SK-N-DZ (cell line): ENCODE measurements at regions not wholly inside any gene's neighbourhood (a gene's known extent, or its start where the extent isn't known, plus 50 kb on each side); places are given as distances from the start of the nearest gene placed in this dataset.
"Not testable (repeated sequence)": the region's sequence is repeated elsewhere in the genome, so short reads cannot be mapped to it uniquely, and the experiment has no call there.

Experiments used
- DNase-seq: peaks from one replicate; pipeline ENCODE4 v3.0.0-alpha.2; 2015; ENCODE audit warnings: low spot score

DNA sequence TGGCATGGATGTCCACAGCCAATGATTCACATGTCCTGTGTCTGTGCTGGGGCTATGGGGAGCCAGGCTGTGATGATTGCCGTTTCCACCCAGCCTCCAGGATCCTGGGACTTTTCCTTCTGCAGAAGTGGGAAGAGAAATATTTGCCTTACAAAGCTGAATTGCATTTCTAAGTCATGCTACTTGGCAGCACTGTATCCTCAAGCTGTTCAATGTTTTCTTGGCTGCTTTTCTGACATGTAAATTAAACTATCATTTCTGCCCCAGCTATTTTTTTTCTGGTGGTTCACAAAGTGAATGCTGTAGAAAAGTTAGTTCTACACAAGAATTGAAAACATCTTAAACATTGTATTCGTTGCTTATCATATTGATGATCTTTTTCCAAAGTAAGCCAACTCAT is 51.9 kb upstream of the TCERG1L start:
- DNase-seq: no peak

DNA sequence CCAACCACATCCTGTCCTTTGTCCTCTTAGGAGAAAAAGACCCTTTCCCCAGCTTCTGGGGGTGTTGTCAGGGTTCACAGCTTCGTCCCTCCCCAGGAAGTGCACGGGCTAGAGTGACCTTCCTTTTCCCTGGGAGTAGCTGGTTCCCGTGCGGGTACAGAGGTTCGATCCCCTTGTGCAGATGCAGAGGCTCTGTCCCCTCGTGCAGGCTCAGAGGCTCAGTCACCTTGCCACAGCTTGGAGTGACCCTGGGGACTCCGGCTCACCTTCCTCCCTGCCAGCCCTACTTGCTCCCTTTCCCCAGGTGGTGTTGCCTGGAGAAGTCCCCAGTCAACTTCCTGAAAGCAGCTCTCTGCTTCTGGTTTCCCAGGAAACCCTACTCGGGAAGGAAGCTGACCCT is 60.0 kb upstream of the TCERG1L start:
- DNase-seq: no peak

DNA sequence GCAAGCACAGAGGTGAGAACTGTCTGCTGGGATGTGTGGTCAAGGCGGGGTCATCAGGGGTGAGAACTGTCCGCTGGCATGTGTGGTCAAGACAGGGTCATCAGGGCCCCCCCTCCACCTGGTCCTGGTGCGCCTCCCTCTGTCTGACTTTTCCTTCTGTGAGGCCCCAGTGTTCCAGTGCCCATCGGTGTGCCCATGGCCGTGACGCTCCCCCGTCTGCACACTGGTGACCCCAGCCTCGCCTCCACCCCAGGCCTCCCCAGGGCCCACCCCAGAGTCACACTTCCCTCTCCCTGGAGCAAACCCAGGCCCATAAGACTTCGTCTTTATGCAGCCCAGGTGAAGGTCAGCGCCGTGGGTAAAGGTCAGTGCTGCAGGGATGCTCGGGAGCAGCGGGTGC is 70.1 kb upstream of the TCERG1L start:
- no peak for DNase-seq

DNA sequence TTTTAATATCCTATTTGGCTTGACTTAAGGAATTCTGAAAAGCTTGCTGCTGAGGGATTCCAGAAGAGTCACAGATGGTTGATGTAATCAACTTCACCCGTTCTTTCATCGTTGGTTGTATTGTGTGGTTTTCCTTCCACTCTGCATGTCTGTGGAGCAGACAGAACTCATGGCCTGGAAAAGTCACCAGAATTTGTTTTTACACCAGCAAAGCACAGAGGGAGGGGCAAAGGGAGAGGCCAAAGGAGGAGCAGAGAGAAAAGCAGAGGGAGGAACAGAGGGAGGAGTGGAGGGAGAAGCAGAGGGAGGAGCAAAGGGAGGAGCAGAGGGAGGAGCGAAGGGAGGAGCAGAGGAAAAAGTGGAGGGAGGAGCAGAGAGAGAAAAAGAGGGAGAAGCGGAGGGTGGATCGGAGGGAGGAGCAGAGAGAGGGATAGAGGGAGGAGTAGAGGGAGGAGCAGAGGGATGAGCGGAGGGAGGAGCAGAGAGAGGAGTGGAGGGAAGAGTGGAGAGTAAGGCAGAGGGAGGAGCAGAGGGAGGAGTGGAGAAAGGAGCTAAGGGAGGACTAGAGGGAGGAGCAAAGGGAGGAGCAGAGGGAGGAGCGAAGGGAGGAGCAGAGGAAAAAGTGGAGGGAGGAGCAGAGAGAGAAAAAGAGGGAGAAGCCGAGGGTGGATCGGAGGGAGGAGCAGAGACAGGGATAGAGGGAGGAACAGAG is 73.8 kb upstream of the TCERG1L start:
- not testable (repeated sequence) for DNase-seq

DNA sequence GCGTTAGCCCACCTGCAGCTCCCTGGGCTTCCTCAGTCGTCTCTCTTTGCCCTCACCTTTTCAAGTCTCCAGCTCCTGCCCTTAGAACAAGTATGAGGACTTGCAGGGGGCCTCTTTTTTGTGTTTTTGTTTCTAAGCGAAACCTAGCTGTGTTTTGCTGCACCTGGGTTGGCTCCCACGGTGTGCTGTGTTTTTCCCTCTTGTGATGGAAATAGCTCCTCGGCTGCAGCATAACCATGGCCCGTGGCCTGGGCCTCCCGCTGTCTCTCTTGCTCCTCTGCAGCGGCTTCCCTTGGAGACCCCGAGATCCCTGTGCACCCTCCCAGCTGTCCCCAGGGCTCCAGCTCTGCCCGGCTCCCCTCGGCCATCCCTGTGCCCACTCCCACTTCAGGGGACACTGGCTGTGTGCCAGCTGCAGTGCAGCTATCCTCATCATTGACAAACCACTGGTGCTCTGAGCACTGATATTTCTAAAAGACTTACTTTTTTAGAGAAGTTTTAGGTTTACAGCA is 75.6 kb upstream of the TCERG1L start:
- no peak for DNase-seq

DNA sequence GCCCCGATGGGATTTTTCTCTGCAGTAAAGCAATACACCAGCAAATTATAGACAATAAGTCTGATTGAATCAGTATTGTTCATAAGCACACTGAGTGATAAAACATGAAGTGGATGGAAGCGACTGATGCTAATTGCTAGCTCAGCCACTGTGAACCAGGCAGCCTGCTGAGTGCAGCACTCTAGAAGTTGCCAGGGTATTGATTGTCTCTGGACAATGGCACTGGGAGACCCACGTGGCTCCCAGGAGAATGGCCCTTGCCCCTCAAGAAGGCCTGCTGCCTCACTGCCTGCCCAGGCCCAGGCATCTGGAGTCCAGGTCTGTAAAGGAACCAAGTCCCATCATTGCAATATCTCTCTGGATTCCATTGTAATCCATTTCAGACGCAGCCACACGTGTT is 80.4 kb upstream of the TCERG1L start:
- no peak for DNase-seq

DNA sequence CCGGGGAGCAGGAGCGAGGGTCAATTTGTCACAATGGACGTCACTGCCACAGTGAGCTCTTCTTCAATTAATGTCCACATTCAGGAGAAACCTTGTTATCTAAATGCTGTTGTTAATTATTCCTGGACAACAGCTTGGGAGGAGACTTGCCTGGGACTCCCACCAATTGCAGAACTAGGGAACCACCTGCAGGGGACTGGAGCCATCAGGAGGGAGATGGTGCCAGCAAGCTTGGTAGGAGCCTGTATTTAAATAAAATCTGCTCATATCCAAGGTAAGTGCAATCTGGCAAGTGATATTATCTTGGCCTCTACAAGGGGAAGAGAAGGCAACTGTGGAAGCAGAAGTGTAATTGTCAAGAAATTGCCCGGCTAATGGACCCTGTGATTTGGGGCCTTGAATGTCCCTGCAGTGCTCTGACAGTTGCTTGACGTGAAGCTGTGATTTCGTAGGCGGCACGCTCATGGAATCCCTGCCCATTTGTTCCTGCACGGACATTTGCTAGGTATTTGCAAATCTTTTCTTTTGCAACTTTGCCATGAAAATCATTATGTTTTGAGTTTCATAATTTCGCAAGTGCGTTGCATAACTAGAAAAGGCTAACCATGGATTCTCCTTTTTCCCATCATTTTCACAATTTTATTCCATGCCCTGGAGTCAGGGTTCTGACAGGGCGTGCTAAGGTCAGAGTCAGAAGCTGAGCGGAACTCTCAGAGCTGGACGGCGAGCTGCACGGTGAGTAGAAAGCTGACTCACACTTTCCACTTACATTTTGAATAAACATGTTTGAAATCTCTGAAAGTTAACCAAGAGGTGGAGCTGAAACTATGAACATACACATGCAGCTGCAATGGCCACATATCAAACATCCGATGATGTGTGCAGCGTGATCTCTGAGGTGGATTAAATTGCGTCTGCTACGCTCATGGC is 84.9 kb upstream of the TCERG1L start:
- no peak for DNase-seq

DNA sequence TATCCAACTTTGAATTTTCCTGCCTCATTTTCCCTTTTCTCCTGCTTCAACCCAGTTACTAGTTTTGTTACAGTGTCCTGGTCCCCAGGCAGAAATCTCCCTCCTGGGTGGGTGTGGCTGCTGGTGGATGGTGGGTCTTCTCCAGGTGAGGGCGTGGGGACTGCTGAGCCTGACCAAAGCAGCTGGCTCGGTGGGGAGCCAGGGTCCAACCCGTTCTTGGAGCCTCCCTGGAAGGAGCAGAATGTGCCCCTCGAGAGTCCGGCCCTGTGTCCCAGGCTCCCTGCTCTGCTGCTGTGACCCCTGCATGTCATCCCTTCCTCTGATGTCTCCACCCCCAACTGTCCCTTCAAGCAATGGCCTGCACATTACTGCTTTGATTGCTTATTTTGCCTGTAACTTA is 86.6 kb upstream of the TCERG1L start:
- DNase-seq: no peak

DNA sequence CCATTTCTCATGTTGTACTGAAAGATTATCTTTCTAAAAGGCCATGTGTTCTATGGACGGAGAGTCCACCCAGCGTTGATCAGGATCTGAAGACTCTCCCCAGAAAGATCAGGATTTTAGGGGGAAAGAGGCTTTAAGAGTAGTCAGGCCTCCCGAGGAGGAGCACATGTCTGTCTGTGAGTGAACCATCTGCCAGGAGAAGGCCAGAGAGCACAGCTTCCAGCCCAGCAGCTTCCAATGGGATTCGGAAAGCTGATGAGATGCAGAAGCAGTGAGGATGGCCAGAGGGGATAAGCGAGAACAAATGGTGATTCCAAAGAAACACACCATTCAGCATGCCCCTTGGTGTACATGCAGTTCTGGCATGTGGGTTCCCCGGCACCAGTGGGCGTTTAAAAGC is 88.5 kb upstream of the TCERG1L start:
- no peak for DNase-seq

DNA sequence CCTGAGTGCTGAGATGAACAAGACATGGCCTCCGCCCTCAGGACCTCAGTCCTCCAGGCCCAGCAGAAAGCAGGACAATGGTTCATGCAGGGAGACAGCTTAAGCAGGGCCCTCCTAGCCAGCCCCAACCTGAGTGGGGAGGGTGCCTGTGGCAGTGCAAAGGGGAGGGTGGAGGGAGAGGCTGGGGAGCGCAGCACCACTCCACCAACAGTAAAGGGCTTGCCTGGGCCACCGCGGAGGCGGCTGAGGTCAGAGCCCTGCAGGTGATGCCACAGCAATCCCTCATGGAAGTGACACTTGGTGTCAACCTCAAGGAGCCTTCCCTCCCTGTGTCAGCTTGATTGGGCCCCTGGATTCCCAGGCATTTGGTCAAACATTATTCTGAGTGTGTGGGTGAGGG is 89.0 kb upstream of the TCERG1L start:
- no peak for DNase-seq

DNA sequence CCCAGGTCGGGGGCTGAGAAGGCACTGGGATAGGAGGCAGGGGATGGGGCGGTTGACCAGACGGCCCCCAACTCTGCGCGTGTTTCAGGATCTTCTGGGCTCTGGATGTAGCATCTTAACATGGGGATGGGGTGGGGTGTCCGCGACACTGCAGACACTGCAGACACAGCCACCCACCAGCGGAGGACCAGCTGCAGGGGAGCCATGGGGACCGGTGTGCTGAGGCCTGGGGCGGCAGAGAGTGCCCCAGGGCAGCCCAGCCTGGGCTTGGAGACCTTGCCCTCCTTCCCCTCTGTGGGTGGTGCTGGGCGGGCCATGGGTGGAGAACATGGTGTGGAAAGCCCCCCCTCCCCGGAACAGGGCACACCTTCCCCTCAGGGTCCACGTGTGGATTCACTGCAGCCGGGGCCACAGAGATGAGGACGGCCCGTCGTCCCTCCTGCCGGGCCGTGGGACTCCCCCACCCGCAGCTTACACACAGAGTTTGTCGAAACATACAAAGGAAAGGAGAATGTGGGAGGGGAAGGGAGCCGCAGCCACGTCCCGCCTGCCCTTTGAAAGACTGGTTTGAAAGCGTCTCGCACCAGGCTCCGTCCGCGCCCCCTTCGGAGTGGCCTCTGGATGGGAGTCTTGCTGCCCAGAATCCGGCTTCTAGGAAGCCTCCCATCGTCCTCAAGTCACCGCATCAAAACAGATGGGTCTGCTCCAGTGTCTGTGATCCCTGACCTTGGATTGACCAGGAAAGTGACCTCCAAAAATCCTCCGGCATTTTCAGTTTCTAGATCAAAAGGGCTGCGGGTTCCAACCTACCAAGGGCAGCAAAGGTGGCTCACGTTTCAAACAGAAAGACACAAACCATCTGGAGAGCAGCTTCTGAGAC is 91.5 kb upstream of the TCERG1L start:
- no peak for DNase-seq

DNA sequence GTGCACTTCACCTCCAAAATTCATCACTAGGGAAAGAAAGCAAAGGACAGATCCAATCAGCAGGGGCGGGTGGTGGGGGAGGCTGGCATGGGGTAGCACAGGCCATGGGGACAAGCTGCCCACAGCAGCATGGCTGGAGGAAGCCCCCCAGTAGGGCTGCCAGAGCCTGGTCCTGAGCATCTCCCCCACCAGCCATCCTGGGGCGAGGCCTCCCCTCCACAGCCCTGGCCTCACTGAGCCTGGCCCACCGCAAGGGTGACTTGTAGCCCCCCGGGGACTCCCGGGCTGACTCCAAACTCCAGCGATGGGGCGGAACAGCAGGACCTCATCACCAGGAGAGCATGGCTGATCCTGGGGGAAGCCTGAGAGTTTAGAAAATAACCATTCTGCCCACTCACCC is 92.4 kb upstream of the TCERG1L start:
- DNase-seq: no peak

DNA sequence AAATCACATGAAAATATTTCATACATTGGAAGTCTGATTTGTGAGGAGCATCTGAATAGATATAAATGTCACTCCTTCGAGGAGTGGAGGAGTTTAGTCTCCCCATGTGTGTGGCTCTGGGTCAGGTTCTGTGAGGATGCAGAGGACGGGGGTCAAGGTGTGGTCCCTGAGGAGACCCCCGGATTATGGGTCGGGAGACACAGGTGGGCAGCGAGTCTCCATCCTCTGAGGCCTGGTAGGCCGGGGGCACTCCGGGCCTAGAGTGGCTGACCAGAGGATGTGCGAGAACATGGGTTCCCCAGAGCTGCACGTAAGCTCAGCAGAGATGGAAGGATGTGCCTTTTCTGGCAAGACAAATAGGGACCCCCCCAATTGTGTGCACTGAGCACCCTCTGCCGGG is 93.4 kb upstream of the TCERG1L start:
- no peak for DNase-seq

DNA sequence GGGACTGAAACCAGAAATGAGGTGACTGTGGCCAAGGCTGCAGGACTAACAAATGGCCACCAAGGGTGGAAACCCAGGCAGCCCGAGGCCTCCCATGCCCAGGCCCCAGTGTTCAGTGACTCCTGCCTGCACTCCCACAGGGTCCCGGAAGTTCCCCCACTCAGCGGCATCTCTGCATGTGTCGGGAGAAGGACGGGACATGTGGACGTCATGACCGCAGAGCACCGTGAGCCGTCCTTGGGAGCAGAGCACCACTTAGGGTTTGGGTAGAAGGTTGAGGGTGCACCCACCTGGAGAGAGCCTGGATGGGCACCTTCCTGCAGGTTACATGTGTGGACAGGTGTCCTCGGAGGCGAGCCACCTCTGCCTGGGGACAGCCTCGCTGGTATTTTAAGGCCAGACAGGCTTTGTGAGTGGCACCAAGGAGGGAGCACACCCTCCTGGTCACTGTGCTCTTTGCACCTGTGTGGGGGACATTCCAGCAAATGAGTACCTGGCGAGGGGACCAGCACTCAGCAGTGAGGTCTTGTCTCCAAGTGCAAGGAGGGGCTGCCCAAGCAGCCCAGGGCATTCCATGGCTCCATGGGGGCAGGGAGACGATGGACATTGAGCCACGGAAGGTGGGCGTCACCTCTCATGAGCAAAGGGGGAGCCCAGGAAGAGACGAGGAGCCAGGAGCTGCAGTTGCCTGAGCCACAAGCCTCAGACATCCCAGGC is 95.3 kb upstream of the TCERG1L start:
- DNase-seq: no peak

DNA sequence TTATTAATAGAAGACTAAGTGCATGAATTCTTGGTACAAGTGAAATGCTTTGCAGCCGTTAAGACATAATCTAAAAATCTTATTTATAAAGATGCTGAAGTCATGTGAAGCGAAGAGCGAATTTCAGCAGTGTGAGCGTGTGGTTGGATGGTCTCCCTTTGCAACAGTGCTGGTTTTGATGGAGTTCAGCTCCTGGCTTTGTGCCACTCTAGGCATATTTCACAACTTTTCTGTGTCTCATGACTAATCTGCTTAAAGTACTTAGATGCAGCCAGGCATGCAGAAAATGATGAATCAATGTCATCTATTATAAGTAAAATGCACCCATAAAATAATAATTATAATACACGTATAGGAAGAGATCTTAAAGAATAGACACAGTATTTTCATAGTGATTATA is 107.2 kb upstream of the TCERG1L start:
- DNase-seq: no peak

DNA sequence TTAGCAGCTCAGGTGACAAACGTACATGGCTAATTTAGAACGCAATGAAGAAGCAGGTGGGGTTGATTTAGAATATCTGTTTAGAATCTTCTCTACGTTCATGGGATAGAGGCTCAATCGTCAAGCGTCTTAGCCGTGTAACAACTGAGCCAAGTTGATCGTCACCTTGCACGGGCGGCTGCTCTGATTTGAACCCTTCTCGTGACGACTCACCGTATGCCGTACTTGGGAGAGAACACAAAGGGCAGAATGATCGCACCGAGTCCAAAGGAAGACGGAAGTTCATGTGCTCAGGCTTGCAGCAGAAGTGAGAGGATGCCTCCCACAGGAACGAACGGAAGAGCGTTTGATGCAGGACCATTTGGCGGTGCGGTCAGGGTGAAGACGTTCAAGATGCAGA is 108.3 kb upstream of the TCERG1L start:
- DNase-seq: no peak

DNA sequence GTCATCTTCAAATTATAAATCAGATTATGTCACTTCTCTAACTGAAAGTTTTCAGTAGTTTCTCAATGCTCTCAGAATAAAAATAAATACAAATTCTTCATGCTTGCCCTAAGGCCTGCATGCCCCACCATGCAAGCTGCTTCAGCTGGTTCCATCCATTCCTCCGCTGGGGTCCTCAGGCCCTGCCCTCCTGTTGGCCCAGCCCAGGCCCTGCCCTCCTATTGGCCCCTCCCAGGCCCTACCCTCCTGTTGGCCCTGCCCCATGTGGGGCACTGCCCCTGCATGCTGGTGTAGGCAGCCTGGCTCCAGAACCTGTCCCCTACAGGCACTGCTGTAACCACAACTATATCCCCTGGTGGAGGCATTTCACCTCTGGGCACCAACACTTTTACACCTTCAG is 109.3 kb upstream of the TCERG1L start:
- DNase-seq: no peak

DNA sequence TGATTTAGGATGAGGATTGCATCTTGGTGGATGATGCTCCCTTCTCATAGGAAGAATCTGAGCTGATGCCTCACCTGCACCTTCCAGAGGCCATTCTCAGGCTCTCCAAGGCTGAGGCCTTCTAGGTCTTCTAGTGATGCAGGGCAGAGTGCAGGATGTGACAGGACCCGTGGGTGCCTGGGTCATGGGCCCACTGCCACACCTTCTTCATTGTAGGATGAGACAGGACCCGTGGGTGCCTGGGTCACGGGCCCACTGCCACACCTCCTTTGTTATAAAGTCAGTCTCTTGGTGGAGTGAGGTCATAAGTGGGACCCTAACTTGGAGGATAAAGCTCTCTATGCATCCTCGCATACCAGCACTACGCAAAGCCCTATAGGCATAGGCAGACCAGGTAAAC is 109.9 kb upstream of the TCERG1L start:
- no peak for DNase-seq

DNA sequence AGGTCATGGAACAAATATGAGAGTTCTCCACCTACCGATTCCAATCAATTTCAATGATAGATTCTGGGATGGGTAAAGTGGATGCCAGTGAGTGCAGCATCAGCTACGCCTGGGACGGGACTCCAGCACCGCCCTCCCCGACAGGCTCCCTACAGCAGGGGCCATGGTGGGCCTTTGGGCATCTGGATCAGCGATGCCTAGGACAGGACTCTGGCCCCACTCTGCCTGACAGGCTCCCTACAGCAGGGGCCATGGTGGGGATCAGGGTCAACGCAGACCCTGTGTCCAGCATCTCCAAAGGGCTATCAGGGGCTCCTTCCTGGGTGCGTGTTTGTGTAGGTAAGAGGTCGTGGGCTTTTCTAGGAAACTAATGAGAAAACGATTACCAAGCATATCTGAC is 111.2 kb upstream of the TCERG1L start:
- no peak for DNase-seq

DNA sequence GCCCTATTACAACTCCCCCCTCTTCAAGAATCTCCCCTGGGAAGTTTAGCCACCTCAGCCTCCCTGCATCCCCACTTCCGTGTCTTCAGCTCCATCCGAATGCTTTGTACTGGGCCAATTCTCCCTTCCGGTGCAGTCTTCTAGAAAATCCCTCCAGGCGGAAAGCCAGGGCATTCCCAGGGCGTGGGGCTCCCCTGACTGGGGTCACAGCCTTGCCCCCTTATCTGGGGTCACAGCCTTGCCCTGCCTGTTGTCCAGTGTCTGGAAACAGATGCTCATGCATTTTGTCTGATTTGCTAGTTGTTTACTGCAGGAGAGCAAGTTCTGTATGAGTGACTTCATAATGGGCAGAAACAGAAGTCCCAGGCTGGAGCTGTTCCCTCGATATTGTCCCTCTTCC is 112.5 kb upstream of the TCERG1L start:
- DNase-seq: no peak

DNA sequence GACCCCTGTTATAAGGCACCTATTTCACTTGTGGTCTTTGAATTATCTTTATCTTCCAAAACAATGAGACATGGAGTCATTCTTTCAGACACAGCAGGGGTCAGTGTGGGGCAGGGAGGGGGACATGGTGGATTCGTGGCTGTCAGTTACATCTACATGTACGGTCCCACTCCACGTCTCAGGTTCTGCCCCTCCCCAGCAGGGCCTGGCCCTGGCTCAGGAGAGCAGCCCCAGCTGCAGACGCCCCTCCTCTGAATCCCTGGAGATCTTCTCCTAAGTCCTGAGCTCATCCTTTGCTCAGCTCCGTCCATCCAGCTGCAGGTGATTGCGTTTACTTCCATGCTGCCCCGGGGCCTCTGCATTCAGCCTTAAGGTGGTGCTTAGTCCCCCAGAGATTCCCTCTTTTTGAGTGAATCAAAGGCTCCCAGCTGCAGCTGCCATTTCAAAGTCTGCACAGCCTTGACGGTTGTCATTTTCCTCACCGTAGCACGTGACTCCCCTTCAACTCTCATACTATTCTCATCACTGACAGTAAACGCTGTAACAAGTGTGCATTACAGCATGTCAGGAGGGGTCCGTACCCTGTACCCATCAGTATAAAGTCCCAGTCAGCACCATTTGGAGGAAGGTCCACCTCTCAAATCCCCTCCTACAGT is 113.4 kb upstream of the TCERG1L start:
- DNase-seq: no peak
